Trophoblast cell (in vitro differentiated cells and primary cell): ENCODE measurements at regions not wholly inside any gene's neighbourhood (a gene's known extent, or its start where the extent isn't known, plus 50 kb on each side); places are given as distances from the start of the nearest gene placed in this dataset.

Experiments used
- DNase-seq, 2 donors: peaks; one replicate each; pipeline ENCODE4 v3.0.0-alpha.2; 2016
- H2AFZ ChIP-seq: 2 replicates; pipeline ENCODE4 v1.6.1; 2013; ENCODE audit warnings: low read length, moderate library complexity, mild to moderate bottlenecking; ENCODE audit not compliant: insufficient read depth, poor library complexity
- H2AK5ac ChIP-seq: 2 replicates; pipeline ENCODE4 v1.6.1; 2013; ENCODE audit warnings: mild to moderate bottlenecking, low read length
- H2BK120ac ChIP-seq: 2 replicates; pipeline ENCODE4 v1.6.1; 2013; ENCODE audit warnings: low read length, mild to moderate bottlenecking, moderate library complexity; ENCODE audit not compliant: insufficient read depth, poor library complexity
- H2BK12ac ChIP-seq: 2 replicates; pipeline ENCODE4 v1.6.1; 2013; ENCODE audit warnings: mild to moderate bottlenecking, low read length, moderate library complexity
- H2BK5ac ChIP-seq: 2 replicates; pipeline ENCODE4 v1.6.1; 2013; ENCODE audit warnings: low read length, low read depth, moderate library complexity, mild to moderate bottlenecking; ENCODE audit not compliant: poor library complexity
- H3K14ac ChIP-seq: 2 replicates; pipeline ENCODE4 v1.6.1; 2013; ENCODE audit warnings: mild to moderate bottlenecking, low read length
- H3K18ac ChIP-seq: 2 replicates; pipeline ENCODE4 v1.6.1; 2013; ENCODE audit warnings: mild to moderate bottlenecking, low read length
- H3K23ac ChIP-seq: 2 replicates; pipeline ENCODE4 v1.6.1; 2013; ENCODE audit warnings: low read length
- H3K27ac ChIP-seq: 2 replicates; pipeline ENCODE4 v1.5.1; 2013; ENCODE audit warnings: low read depth, mild to moderate bottlenecking, inconsistent platforms, low read length, moderate library complexity
- H3K27me3 ChIP-seq: 2 replicates; pipeline ENCODE4 v1.6.1; 2013; ENCODE audit warnings: inconsistent platforms, mild to moderate bottlenecking, low read length, moderate library complexity; ENCODE audit not compliant: insufficient read depth
- H3K36me3 ChIP-seq, 2 experiments: 1 replicate in 1 of 2; 2 replicates in 1 of 2; pipeline ENCODE4 v1.6.1; 2013; ENCODE audit warnings: low read length in 2 of 2, mild to moderate bottlenecking in 2 of 2, moderate library complexity in 1 of 2; ENCODE audit not compliant: insufficient read depth in 2 of 2, control insufficient read depth in 1 of 2
- H3K4ac ChIP-seq: 2 replicates; pipeline ENCODE4 v1.6.1; 2013; ENCODE audit warnings: low read depth, mild to moderate bottlenecking, low read length, moderate library complexity
- H3K4me1 ChIP-seq, 2 experiments: 1 replicate in 1 of 2; 2 replicates in 1 of 2; pipeline ENCODE4 v1.6.1; 2013; ENCODE audit warnings: low read length in 2 of 2, mild to moderate bottlenecking in 2 of 2, moderate library complexity in 1 of 2; ENCODE audit not compliant: insufficient read depth in 2 of 2, control insufficient read depth in 1 of 2
- H3K4me2 ChIP-seq: 2 replicates; pipeline ENCODE4 v1.6.1; 2013; ENCODE audit warnings: inconsistent platforms, mild to moderate bottlenecking, low read length, moderate library complexity
- H3K4me3 ChIP-seq: 2 replicates; pipeline ENCODE4 v1.5.1; 2013; ENCODE audit warnings: mild to moderate bottlenecking, low read depth, low read length, inconsistent platforms
- H3K79me1 ChIP-seq: one replicate; pipeline ENCODE4 v1.6.1; 2013; ENCODE audit warnings: low read length
- H3K79me2 ChIP-seq: 2 replicates; pipeline ENCODE4 v1.6.1; 2013; ENCODE audit warnings: low read length, mild to moderate bottlenecking; ENCODE audit not compliant: control insufficient read depth, insufficient read depth, poor library complexity
- H3K9ac ChIP-seq: 2 replicates; pipeline ENCODE4 v1.6.1; 2013; ENCODE audit warnings: mild to moderate bottlenecking, low read length
- H3K9me3 ChIP-seq: 2 replicates; pipeline ENCODE4 v1.6.1; 2013; ENCODE audit warnings: low read depth, mild to moderate bottlenecking, control low read depth, inconsistent platforms, low read length; ENCODE audit not compliant: insufficient read depth
- H4K12ac ChIP-seq: 2 replicates; pipeline ENCODE4 v1.6.1; 2013; ENCODE audit warnings: low read depth, mild to moderate bottlenecking, low read length, moderate library complexity
- H4K8ac ChIP-seq: 2 replicates; pipeline ENCODE4 v1.6.1; 2013; ENCODE audit warnings: low read depth, mild to moderate bottlenecking, low read length, moderate library complexity
- H4K91ac ChIP-seq: one replicate; pipeline ENCODE4 v1.6.1; 2013; ENCODE audit warnings: low read depth, mild to moderate bottlenecking, low read length, moderate library complexity
- WGBS: extraction: QIAGEN DNeasy Blood & Tissue Kit; methylation state at CpG from one replicate; pipeline ENCODE4 v1.1.7; 2013; ENCODE audit warnings: missing lambda C conversion rate; ENCODE audit not compliant: insufficient read length, insufficient coverage; ENCODE audit errors: extremely low coverage; 5-methylcytosine and 5-hydroxymethylcytosine counted together

DNA sequence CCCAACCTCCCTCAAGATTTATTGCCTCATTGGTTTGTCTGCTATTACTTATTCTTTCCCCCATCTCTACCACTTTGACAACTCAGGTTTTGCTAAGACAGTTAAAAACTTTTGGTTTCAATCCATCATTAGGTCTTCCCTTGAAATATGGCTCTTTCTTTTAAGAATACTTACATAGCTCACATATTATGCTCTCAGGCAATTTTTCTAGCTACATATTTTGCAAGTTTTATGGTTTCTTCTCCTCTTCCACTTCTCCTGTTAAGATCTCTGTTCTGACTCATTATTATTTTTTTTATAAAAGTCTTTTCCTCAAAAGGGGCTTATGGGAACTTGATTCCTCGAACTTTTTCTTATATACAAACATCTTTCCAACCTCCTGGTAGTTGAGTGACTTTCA, 192.4 kb upstream of the MPPED2 start:
- no peak overlapping the region for H3K14ac ChIP-seq
- no peak overlapping the region for H3K23ac ChIP-seq
- no peak overlapping the region for H3K4me3 ChIP-seq
- H3K18ac ChIP-seq, result no peak overlapping the region
- no peak overlapping the region for H2BK12ac ChIP-seq
- no peak overlapping the region for H3K27ac ChIP-seq
- H2AFZ ChIP-seq, result no peak overlapping the region
- no peaks in the 10 kb centered on the region for H3K79me2 ChIP-seq
- H4K12ac ChIP-seq, result no peak overlapping the region
- H3K4ac ChIP-seq, result no peak overlapping the region
- H4K91ac ChIP-seq, result no peak overlapping the region
- H3K36me3 ChIP-seq, result no peaks in the 10 kb centered on the region
- H4K8ac ChIP-seq, result no peak overlapping the region
- no peaks in the 10 kb centered on the region for H3K9me3 ChIP-seq
- H3K4me1 ChIP-seq, result no peaks in the 10 kb centered on the region
- DNase-seq, result no peak
- H3K27me3 ChIP-seq, result no peaks in the 10 kb centered on the region
- H3K4me2 ChIP-seq, result no peak overlapping the region
- H2BK5ac ChIP-seq, result no peak overlapping the region
- no peak overlapping the region for H2BK120ac ChIP-seq
- H3K79me1 ChIP-seq, result no peaks in the 10 kb centered on the region
- no peak overlapping the region for H2AK5ac ChIP-seq
- H3K9ac ChIP-seq, result no peak overlapping the region
- no CpG with 5 or more reads among the region's 1 CpG for WGBS

DNA sequence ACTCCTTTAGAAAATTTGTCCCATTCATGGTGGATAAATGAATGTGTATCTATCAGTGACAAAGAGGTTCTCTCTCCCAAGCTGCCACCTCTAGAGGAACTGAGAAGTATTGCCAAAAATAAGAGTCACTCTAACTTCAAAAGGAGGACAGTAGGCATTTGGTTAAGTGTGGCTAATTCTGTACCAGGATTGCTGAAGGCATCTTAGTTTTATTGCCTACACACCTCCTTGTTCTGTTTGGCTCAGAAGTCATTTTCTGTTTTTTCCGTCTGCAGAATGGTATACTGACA, 189.0 kb upstream of the MPPED2 start:
- no peak overlapping the region for H3K4me2 ChIP-seq
- H3K36me3 ChIP-seq, result no peaks in the 10 kb centered on the region
- no peaks in the 10 kb centered on the region for H3K27me3 ChIP-seq
- no peak overlapping the region for H4K91ac ChIP-seq
- no peak overlapping the region for H4K12ac ChIP-seq
- no peak overlapping the region for H4K8ac ChIP-seq
- no CpG with 5 or more reads among the region's 1 CpG for WGBS
- no peak overlapping the region for H3K14ac ChIP-seq
- no peak overlapping the region for H3K23ac ChIP-seq
- DNase-seq, result no peak
- H3K9ac ChIP-seq, result no peak overlapping the region
- H3K4me3 ChIP-seq, result no peak overlapping the region
- no peak overlapping the region for H2AFZ ChIP-seq
- H3K9me3 ChIP-seq, result no peaks in the 10 kb centered on the region
- H2BK120ac ChIP-seq, result no peak overlapping the region
- no peaks in the 10 kb centered on the region for H3K4me1 ChIP-seq
- H3K79me2 ChIP-seq, result no peaks in the 10 kb centered on the region
- H3K18ac ChIP-seq, result no peak overlapping the region
- no peak overlapping the region for H3K4ac ChIP-seq
- no peak overlapping the region for H2BK12ac ChIP-seq
- no peak overlapping the region for H3K27ac ChIP-seq
- H2AK5ac ChIP-seq, result no peak overlapping the region
- no peak overlapping the region for H2BK5ac ChIP-seq
- no peaks in the 10 kb centered on the region for H3K79me1 ChIP-seq

DNA sequence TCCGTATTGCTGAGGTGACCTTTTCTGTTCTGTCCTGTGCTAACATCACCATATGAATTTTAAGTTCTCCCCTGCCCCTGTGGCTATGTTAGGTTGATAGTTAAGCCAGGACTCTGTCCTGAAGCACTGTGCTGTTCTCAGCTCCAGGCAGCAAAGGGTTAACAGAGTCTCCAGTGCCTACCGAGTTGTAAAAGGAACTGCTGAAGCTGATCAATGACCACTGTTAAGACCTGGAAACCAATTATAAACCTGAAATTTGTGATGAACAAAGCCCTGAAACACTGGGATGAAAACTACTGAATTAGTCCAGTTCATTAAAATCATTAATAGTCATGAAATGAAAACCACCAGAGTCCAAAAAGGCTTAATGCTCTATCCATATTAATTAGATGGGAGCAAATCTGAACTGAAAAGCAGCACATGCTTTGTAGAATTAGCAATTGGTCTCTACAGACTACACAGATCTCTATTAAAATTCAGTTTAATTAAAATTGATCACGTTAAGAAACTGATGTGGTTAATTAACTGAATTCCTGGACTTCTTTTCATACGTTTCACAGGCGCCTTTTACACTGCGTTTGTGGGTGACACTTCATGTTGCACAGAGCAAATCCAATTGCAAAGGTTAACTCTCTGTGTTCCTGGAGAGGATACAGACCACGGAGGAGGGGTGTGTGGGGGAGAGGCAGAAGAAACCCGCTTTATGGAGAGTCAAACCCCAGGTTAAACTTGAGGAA, 188.5 kb upstream of the MPPED2 start:
- H2AFZ ChIP-seq, result no peak overlapping the region
- no peak overlapping the region for H3K4me3 ChIP-seq
- no peak overlapping the region for H4K8ac ChIP-seq
- H3K36me3 ChIP-seq, result no peaks in the 10 kb centered on the region
- H3K79me2 ChIP-seq, result no peaks in the 10 kb centered on the region
- H2BK120ac ChIP-seq, result no peak overlapping the region
- H3K9ac ChIP-seq, result no peak overlapping the region
- H3K23ac ChIP-seq, result no peak overlapping the region
- no peak overlapping the region for H3K14ac ChIP-seq
- H2BK12ac ChIP-seq, result no peak overlapping the region
- H3K27ac ChIP-seq, result no peak overlapping the region
- H3K18ac ChIP-seq, result no peak overlapping the region
- no peaks in the 10 kb centered on the region for H3K9me3 ChIP-seq
- no peak for DNase-seq
- H3K4me2 ChIP-seq, result no peak overlapping the region
- no peak overlapping the region for H4K91ac ChIP-seq
- H3K79me1 ChIP-seq, result no peaks in the 10 kb centered on the region
- no peak overlapping the region for H4K12ac ChIP-seq
- no peak overlapping the region for H3K4ac ChIP-seq
- H2AK5ac ChIP-seq, result no peak overlapping the region
- no peaks in the 10 kb centered on the region for H3K4me1 ChIP-seq
- no peak overlapping the region for H2BK5ac ChIP-seq
- no CpG with 5 or more reads among the region's 8 CpGs for WGBS
- H3K27me3 ChIP-seq, result no peaks in the 10 kb centered on the region

DNA sequence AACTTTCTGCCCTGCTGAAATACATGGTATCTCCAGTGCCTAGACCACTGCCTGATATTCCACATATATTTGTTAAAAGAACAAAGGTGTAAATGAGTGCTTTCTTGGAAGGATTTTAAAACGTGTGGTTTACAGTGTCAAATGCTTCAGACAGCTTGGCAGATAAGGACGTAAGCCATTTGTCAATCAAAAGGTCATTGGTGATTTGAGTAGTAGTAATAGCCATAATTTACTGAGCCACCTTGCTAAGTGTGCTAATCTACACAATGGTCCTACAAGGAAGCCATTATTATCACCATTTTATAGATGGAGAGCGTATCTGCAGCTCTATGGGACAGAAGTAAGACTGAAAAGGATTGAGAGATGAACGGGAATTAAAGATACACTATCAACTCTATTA, 186.8 kb upstream of the MPPED2 start:
- Histone ChIP-seq H3K18ac (no peak overlapping the region), H4K91ac (no peak overlapping the region), H3K4me2 (no peak overlapping the region), H2AFZ (no peak overlapping the region), H4K12ac (no peak overlapping the region), H3K9ac (no peak overlapping the region), H3K79me1 (no peaks in the 10 kb centered on the region), H4K8ac (no peak overlapping the region), H3K23ac (no peak overlapping the region), H3K9me3 (no peaks in the 10 kb centered on the region), H3K27me3 (no peaks in the 10 kb centered on the region), H3K79me2 (no peaks in the 10 kb centered on the region), H3K27ac (no peak overlapping the region), H2BK5ac (no peak overlapping the region), H3K4me1 (no peaks in the 10 kb centered on the region), H2BK12ac (no peak overlapping the region), H2AK5ac (no peak overlapping the region), H3K4ac (no peak overlapping the region), H3K14ac (no peak overlapping the region), H3K36me3 (no peaks in the 10 kb centered on the region), H2BK120ac (no peak overlapping the region), H3K4me3 (no peak overlapping the region)
- no peak for DNase-seq
- WGBS, result no CpG with 5 or more reads among the region's 4 CpGs
